ENCODE measurements at regions not wholly inside any gene's neighbourhood (a gene's known extent, or its start where the extent isn't known, plus 50 kb on each side); places are given as distances from the start of the nearest gene placed in this dataset.

- DNase-seq, result no peak
These were observed 50.6 kb upstream of the NMNAT3 start for GRCh38 chr3:139728414-139728813.

Measured in suppressor macrophage treated with lipopolysaccharide for 4 hours (primary cell).